GM12878 (cell line): ENCODE measurements at regions not wholly inside any gene's neighbourhood (a gene's known extent, or its start where the extent isn't known, plus 50 kb on each side); places are given as distances from the start of the nearest gene placed in this dataset.

Source experiments
- ATAC-seq: fragments of 200-7000 bp; cut with Tn5 transposase; 3 replicates; pipeline ENCODE4 v1.9.1; 2020; ENCODE audit warnings: mild to moderate bottlenecking, moderate library complexity
- BruUV-seq: library from RNA; stranded (reverse); fragments of 400-500 nt; replicated peaks from 2 replicates; lab custom pipeline; 2021; lab: Mats Ljungman, UMichigan
- CTCF ChIA-PET: fragments of 300-600 bp; sonication (Branson Sonifier 250); formaldehyde crosslinking; extraction: SDS; loops from one replicate; lab custom pipeline; 2021; ENCODE audit warnings: inconsistent platforms; lab: Yijun Ruan, JAX
- POLR2A ChIA-PET: fragments of 350-600 bp; formaldehyde crosslinking; extraction: SDS; loops from one replicate; lab custom pipeline; 2021; ENCODE audit warnings: inconsistent platforms; lab: Charles Lee
- RAD21 ChIA-PET: fragments of 300-600 bp; sonication (Branson Sonifier 250); formaldehyde crosslinking; loops from one replicate; lab custom pipeline; 2023; ENCODE audit warnings: antibody characterized with exemption; ENCODE audit not compliant: unreplicated experiment; lab: Charles Lee
- SMC1A ChIA-PET: fragments of 300-600 bp; sonication (Branson Sonifier 250); formaldehyde crosslinking; loops from one replicate; lab custom pipeline; 2023; ENCODE audit not compliant: unreplicated experiment, uncharacterized antibody; lab: Charles Lee
- DNase-seq: peaks from one replicate; pipeline ENCODE4 v3.0.0-alpha.2; 2011; ENCODE audit warnings: low read depth, low spot score
- FAIRE-seq: peaks from 3 replicates; lab custom pipeline; 2011; peaks lifted over from hg19 to GRCh38; lab: Jason Lieb, UNC
- H2AFZ ChIP-seq: 2 replicates; pipeline ENCODE4 v1.6.0; 2011; ENCODE audit warnings: low read depth, low read length, control low read depth; ENCODE audit not compliant: control insufficient read depth
- H3K27ac ChIP-seq: 2 replicates; pipeline ENCODE4 v1.5.1; 2011; ENCODE audit warnings: control low read depth; ENCODE audit not compliant: control insufficient read depth, insufficient read depth
- H3K27me3 ChIP-seq, 2 experiments: replicated peaks in 1 of 2; 2 replicates each; pipeline versions ENCODE4 v1.6.0 to v1.6.1; 2011; ENCODE audit warnings: low read length in 1 of 2; ENCODE audit not compliant: control insufficient read depth in 2 of 2, insufficient read depth in 2 of 2
- H3K36me3 ChIP-seq, 2 experiments: 2 replicates each; pipeline ENCODE4 v1.5.1; 2011; ENCODE audit warnings: low read length in 1 of 2; ENCODE audit not compliant: control insufficient read depth in 2 of 2, insufficient read depth in 2 of 2
- H3K4me1 ChIP-seq: 2 replicates; pipeline ENCODE4 v1.6.1; 2011; ENCODE audit warnings: mild to moderate bottlenecking, low read length, moderate library complexity, mixed read lengths; ENCODE audit not compliant: control insufficient read depth, insufficient read depth
- H3K4me2 ChIP-seq: 2 replicates; pipeline ENCODE4 v1.6.0; 2011; ENCODE audit warnings: control low read depth; ENCODE audit not compliant: control insufficient read depth, insufficient read depth
- H3K4me3 ChIP-seq: fragments of 200-600 bp; sonication (generic); 2 replicates; pipeline ENCODE4 v1.5.1; 2016
- H3K79me2 ChIP-seq: 2 replicates; pipeline ENCODE4 v1.6.0; 2011; ENCODE audit warnings: low read length; ENCODE audit not compliant: control insufficient read depth, insufficient read depth
- H3K9ac ChIP-seq: 2 replicates; pipeline ENCODE4 v1.8.0; 2011; ENCODE audit warnings: low read length, control low read depth, mixed read lengths; ENCODE audit not compliant: control insufficient read depth, insufficient read depth
- H3K9me3 ChIP-seq: replicated peaks from 3 replicates; pipeline ENCODE4 v1.5.1; 2011; ENCODE audit warnings: mild to moderate bottlenecking, low read length; ENCODE audit not compliant: control insufficient read depth, insufficient read depth
- H4K20me1 ChIP-seq: 2 replicates; pipeline ENCODE4 v1.6.0; 2011; ENCODE audit not compliant: control insufficient read depth, insufficient read depth
- BCL11A ChIP-seq: IDR thresholded peaks from 2 replicates; pipeline ENCODE4 v1.6.1; 2011; ENCODE audit warnings: low read depth, low read length
- CTCF ChIP-seq, 3 experiments: IDR thresholded peaks in 2 of 3; conservative IDR thresholded peaks in 1 of 3; 2 replicates each; pipeline ENCODE4 v1.5.1; 2011; ENCODE audit warnings: low read depth in 3 of 3, low read length in 3 of 3, mild to moderate bottlenecking in 3 of 3, control low read depth in 2 of 3, moderate library complexity in 2 of 3, inconsistent platforms in 1 of 3, mixed read lengths in 1 of 3; ENCODE audit not compliant: control insufficient read depth in 2 of 3, insufficient read depth in 1 of 3; ENCODE audit errors: extremely low read depth in 1 of 3
- EED ChIP-seq: sonication (generic); IDR thresholded peaks from 2 replicates; pipeline ENCODE4 v1.6.1; 2016; ENCODE audit warnings: antibody characterized with exemption, low read depth
- GABPA ChIP-seq: IDR thresholded peaks from 2 replicates; pipeline ENCODE4 v1.6.1; 2014; ENCODE audit warnings: antibody characterized with exemption, low read depth, mild to moderate bottlenecking, inconsistent platforms
- LARP7 ChIP-seq: fragments of 450-650 bp; IDR thresholded peaks from 2 replicates; pipeline ENCODE4 v1.6.1; 2017; ENCODE audit warnings: mild to moderate bottlenecking
- NFYB ChIP-seq: IDR thresholded peaks from 2 replicates; pipeline ENCODE4 v1.6.1; 2011; ENCODE audit warnings: low read depth, mild to moderate bottlenecking, low read length, improper control_type of control experiment, moderate library complexity; ENCODE audit not compliant: insufficient read depth
- NRF1 ChIP-seq: conservative IDR thresholded peaks from 2 replicates; pipeline ENCODE4 v1.6.1; 2011; ENCODE audit warnings: mild to moderate bottlenecking, low read depth, low read length, improper control_type of control experiment
- PAX8 ChIP-seq: fragments of 450-650 bp; IDR thresholded peaks from 2 replicates; pipeline ENCODE4 v1.6.1; 2017; ENCODE audit warnings: mild to moderate bottlenecking, moderate library complexity
- SMARCA5 ChIP-seq: fragments of 450-650 bp; IDR thresholded peaks from 2 replicates; pipeline ENCODE4 v1.6.1; 2017; ENCODE audit warnings: mild to moderate bottlenecking
- SMC3 ChIP-seq: IDR thresholded peaks from 2 replicates; pipeline ENCODE4 v1.6.1; 2011; ENCODE audit warnings: low read length, improper control_type of control experiment, borderline replicate concordance
- WGBS: methylation state at CpG from one replicate; pipeline ENCODE4 v1.1.6; 2016; ENCODE audit warnings: low lambda C conversion rate; ENCODE audit not compliant: insufficient replicate concordance, insufficient coverage; ENCODE audit errors: missing lambda C conversion rate; 5-methylcytosine and 5-hydroxymethylcytosine counted together
- in situ Hi-C: fragments of 300-500 bp; cut with MboI; formaldehyde crosslinking; loops from 9 replicates; pipeline ENCODE4 v1.14.3; 2018; ENCODE audit warnings: mixed read lengths
- intact Hi-C: fragments of 100-400 bp; cut with micrococcal nuclease; formaldehyde crosslinking; loops from one replicate; pipeline ENCODE4 v1.14.2; 2022; ENCODE audit not compliant: unreplicated experiment
- TF ChIP-seq, protein P1 (sequence below): IDR thresholded peaks from 2 replicates; pipeline ENCODE4 v1.6.1; 2011; ENCODE audit warnings: borderline replicate concordance, low read depth, mild to moderate bottlenecking, moderate library complexity, low read length; ENCODE audit not compliant: insufficient read depth, poor library complexity, severe bottlenecking
- TF ChIP-seq, protein P2 (sequence below): IDR thresholded peaks from 2 replicates; pipeline ENCODE4 v1.6.1; 2011; ENCODE audit warnings: low read depth, mild to moderate bottlenecking, low read length, moderate library complexity, borderline replicate concordance; ENCODE audit errors: extremely low read depth

DNA sequence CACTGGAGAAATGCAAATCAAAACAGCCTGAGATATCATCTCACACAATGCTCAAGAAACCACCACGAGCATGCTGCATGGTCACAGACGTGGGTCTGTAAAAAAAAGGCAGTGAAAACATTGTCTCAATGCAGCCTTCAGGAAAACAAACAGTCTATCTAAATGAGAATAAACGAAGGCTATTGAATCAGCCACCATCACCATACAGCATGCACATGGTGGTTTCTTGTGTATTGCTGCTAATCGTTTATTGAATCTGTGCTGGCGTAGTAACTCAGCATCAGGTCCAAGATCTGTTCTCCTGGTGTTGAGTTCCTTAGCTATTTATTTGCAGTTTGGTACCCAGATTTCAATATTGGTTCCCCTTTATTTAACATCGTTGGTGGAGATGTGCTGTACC lies 1115.0 kb downstream of the CDH18 start:
- Histone ChIP-seq H3K4me1 (no peaks in the 10 kb centered on the region), H3K4me2 (no peak overlapping the region)
- FAIRE-seq, result no peak
- intact Hi-C loops, result no loop called here
- TF ChIP-seq NFYB (no peak), NRF1 (no peak)
- TF ChIP-seq, protein P1, sequence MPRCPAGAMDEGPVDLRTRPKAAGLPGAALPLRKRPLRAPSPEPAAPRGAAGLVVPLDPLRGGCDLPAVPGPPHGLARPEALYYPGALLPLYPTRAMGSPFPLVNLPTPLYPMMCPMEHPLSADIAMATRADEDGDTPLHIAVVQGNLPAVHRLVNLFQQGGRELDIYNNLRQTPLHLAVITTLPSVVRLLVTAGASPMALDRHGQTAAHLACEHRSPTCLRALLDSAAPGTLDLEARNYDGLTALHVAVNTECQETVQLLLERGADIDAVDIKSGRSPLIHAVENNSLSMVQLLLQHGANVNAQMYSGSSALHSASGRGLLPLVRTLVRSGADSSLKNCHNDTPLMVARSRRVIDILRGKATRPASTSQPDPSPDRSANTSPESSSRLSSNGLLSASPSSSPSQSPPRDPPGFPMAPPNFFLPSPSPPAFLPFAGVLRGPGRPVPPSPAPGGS, result no peak
- TF ChIP-seq, all 136 proteins: peak for 0
- ATAC-seq, result no peak
- SMC1A ChIA-PET, result no interaction called here
- in situ Hi-C loops, result no loop called here
- 30% methylated on average over 6 of the region's 6 CpGs for WGBS
- no peaks in the 10 kb centered on the region for H3K27me3 ChIP-seq
- H3K9ac ChIP-seq, result no peak overlapping the region
- no peaks in the 10 kb centered on the region for H3K9me3 ChIP-seq
- no peaks in the 10 kb centered on the region for H3K36me3 ChIP-seq
- no peaks in the 10 kb centered on the region for H4K20me1 ChIP-seq
- H3K79me2 ChIP-seq, result no peaks in the 10 kb centered on the region
- RAD21 ChIA-PET, result interaction anchor here (0.7 kb wide), 1 partner anchor 419 kb away, joined by 3 read pairs; no protein-coding TSS in a partner anchor
- POLR2A ChIA-PET, result no interaction called here
- no peak overlapping the region for H2AFZ ChIP-seq
- H3K4me3 ChIP-seq, result no peak overlapping the region
- CTCF ChIA-PET, result no interaction called here
- H3K27ac ChIP-seq, result no peak overlapping the region
- BruUV-seq, result no TSS peak
- no peak for DNase-seq

DNA sequence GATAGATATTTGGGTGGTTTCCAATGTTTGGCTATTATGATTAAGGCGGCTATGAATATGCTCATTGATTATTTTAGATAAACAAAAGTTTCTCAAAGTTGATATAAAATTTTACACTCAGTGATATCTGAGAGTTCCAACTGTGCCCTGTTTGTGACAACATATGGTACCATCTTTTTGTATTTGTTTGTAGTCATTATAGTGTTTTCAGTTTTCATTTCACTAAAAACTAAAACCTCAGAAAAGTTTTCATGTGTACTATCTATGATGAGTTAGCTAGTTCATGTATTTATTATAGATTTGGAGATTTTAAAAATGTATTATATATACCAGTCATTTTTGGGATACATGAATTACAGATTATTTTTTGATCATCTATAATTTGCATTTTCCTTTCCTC lies 1111.4 kb downstream of the CDH18 start:
- Histone ChIP-seq H3K4me3 (no peak overlapping the region), H3K9me3 (no peaks in the 10 kb centered on the region), H3K36me3 (no peaks in the 10 kb centered on the region), H3K27ac (no peak overlapping the region), H2AFZ (no peak overlapping the region), H3K79me2 (no peaks in the 10 kb centered on the region), H4K20me1 (no peaks in the 10 kb centered on the region), H3K4me1 (no peaks in the 10 kb centered on the region), H3K27me3 (no peaks in the 10 kb centered on the region), H3K9ac (no peak overlapping the region), H3K4me2 (no peak overlapping the region)
- RAD21 ChIA-PET, result no interaction called here
- in situ Hi-C loops, result no loop called here
- DNase-seq, result no peak
- ATAC-seq, result no peak
- 72% methylated on average over 1 of the region's 1 CpG for WGBS
- SMC1A ChIA-PET, result no interaction called here
- CTCF ChIA-PET, result no interaction called here
- intact Hi-C loops, result no loop called here
- no TSS peak for BruUV-seq
- POLR2A ChIA-PET, result no interaction called here
- FAIRE-seq, result no peak
- TF ChIP-seq CTCF (IDR thresholded peaks at IDR 0.05 in 2 of 3, conservative IDR thresholded peaks at IDR 0.05 in 1 of 3; ENCODE audit: control insufficient read depth in 2 of 3, extremely low read depth in 1 of 3, insufficient read depth in 1 of 3, low read depth in 3 of 3, low read length in 3 of 3) (no peak), EED (no peak), SMARCA5 (no peak), LARP7 (no peak), PAX8 (no peak), BCL11A (no peak), SMC3 (no peak), GABPA (no peak)
- TF ChIP-seq, protein P2, sequence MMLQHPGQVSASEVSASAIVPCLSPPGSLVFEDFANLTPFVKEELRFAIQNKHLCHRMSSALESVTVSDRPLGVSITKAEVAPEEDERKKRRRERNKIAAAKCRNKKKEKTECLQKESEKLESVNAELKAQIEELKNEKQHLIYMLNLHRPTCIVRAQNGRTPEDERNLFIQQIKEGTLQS, result no peak
